Liver (tissue), 3 donors: ENCODE measurements at regions not wholly inside any gene's neighbourhood (a gene's known extent, or its start where the extent isn't known, plus 50 kb on each side); places are given as distances from the start of the nearest gene placed in this dataset.

ENCODE experiments used
- ATF3 ChIP-seq: IDR thresholded peaks from 2 replicates; pipeline ENCODE4 v1.6.1; 2016; ENCODE audit warnings: antibody characterized with exemption
- CTCF ChIP-seq: fragments of 150-350 bp; IDR thresholded peaks from 2 replicates; pipeline ENCODE4 v1.5.1; 2017; ENCODE audit warnings: improper control_type of control experiment, low read depth, low read length; ENCODE audit not compliant: missing input control
- EGR1 ChIP-seq, 2 donors: IDR thresholded peaks; 2 replicates each; pipeline ENCODE4 v1.6.1; 2016 to 2018; ENCODE audit warnings: antibody characterized with exemption in 2 of 2, low read depth in 2 of 2
- FOXA1 ChIP-seq: IDR thresholded peaks from 2 replicates; pipeline ENCODE4 v1.6.1; 2016; ENCODE audit warnings: antibody characterized with exemption
- GABPA ChIP-seq, 2 donors: IDR thresholded peaks in 1 of 2; conservative IDR thresholded peaks in 1 of 2; 2 replicates each; pipeline ENCODE4 v1.6.1; 2016; ENCODE audit warnings: antibody characterized with exemption in 2 of 2, mild to moderate bottlenecking in 1 of 2, moderate library complexity in 1 of 2
- HNF4G ChIP-seq: IDR thresholded peaks from 2 replicates; pipeline ENCODE4 v1.6.1; 2016; ENCODE audit warnings: antibody characterized with exemption
- JUND ChIP-seq, 2 donors: IDR thresholded peaks; 2 replicates each; pipeline ENCODE4 v1.6.1; 2016; ENCODE audit warnings: antibody characterized with exemption in 2 of 2
- MAX ChIP-seq: IDR thresholded peaks from 2 replicates; pipeline ENCODE4 v1.6.1; 2016; ENCODE audit warnings: antibody characterized with exemption
- RAD21 ChIP-seq, 2 donors: IDR thresholded peaks; 2 replicates each; pipeline ENCODE4 v1.6.1; 2016; ENCODE audit warnings: antibody characterized with exemption in 2 of 2, mild to moderate bottlenecking in 2 of 2
- SP1 ChIP-seq: IDR thresholded peaks from 2 replicates; pipeline ENCODE4 v1.6.1; 2018; ENCODE audit warnings: antibody characterized with exemption, mild to moderate bottlenecking
- TAF1 ChIP-seq: conservative IDR thresholded peaks from 2 replicates; pipeline ENCODE4 v1.6.1; 2016; ENCODE audit warnings: antibody characterized with exemption, mild to moderate bottlenecking
- YY1 ChIP-seq: IDR thresholded peaks from 2 replicates; pipeline ENCODE4 v1.6.1; 2016; ENCODE audit warnings: antibody characterized with exemption, mild to moderate bottlenecking
- ZBTB33 ChIP-seq: IDR thresholded peaks from 2 replicates; pipeline ENCODE4 v1.6.1; 2016; ENCODE audit warnings: antibody characterized with exemption
- TF ChIP-seq, protein P1 (sequence below): IDR thresholded peaks from 2 replicates; pipeline ENCODE4 v1.6.1; 2016; ENCODE audit warnings: antibody characterized with exemption, mild to moderate bottlenecking
- donor health status: healthy.
- donor health status: healthy.

DNA sequence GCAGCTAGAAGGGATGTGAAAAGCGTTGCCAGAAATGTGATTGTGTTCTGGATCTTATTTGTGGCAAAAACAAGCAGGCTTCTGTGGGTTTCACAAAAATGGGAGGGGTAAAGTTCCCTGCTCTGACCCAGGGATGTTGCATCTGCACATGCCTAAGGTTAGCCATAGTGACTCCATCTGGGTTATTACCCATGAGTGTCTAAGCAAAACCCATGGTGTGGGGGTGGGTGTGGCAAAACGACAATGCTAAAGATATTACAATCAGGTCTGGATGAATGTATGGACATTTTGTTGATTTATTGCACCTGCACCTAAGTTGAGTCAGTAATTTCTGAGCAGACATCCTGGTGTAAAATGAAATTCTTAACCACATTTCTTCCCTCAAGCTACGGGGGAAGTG, 131.4 kb upstream of the EIF1AY start:
- TF ChIP-seq GABPA (IDR thresholded peaks at IDR 0.05 in 1 of 2, conservative IDR thresholded peaks at IDR 0.05 in 1 of 2) (no peak), CTCF (no peak), TAF1 (no peak), ZBTB33 (no peak), RAD21 (IDR thresholded peaks at IDR 0.05) (no peak), ATF3 (no peak), SP1 (no peak), EGR1 (IDR thresholded peaks at IDR 0.05; ENCODE audit: low read depth in 2 of 2) (no peak), MAX (no peak), HNF4G (no peak), FOXA1 (no peak), YY1 (no peak), JUND (IDR thresholded peaks at IDR 0.05) (no peak)
- TF ChIP-seq, protein P1, sequence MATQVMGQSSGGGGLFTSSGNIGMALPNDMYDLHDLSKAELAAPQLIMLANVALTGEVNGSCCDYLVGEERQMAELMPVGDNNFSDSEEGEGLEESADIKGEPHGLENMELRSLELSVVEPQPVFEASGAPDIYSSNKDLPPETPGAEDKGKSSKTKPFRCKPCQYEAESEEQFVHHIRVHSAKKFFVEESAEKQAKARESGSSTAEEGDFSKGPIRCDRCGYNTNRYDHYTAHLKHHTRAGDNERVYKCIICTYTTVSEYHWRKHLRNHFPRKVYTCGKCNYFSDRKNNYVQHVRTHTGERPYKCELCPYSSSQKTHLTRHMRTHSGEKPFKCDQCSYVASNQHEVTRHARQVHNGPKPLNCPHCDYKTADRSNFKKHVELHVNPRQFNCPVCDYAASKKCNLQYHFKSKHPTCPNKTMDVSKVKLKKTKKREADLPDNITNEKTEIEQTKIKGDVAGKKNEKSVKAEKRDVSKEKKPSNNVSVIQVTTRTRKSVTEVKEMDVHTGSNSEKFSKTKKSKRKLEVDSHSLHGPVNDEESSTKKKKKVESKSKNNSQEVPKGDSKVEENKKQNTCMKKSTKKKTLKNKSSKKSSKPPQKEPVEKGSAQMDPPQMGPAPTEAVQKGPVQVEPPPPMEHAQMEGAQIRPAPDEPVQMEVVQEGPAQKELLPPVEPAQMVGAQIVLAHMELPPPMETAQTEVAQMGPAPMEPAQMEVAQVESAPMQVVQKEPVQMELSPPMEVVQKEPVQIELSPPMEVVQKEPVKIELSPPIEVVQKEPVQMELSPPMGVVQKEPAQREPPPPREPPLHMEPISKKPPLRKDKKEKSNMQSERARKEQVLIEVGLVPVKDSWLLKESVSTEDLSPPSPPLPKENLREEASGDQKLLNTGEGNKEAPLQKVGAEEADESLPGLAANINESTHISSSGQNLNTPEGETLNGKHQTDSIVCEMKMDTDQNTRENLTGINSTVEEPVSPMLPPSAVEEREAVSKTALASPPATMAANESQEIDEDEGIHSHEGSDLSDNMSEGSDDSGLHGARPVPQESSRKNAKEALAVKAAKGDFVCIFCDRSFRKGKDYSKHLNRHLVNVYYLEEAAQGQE = no peak
